SKM-1 treated with dmso at 0.1 percent for 144 hours (cell line): ENCODE measurements at regions not wholly inside any gene's neighbourhood (a gene's known extent, or its start where the extent isn't known, plus 50 kb on each side); places are given as distances from the start of the nearest gene placed in this dataset.
"Not testable (repeated sequence)": the region's sequence is repeated elsewhere in the genome, so short reads cannot be mapped to it uniquely, and the experiment has no call there.

Source experiments
- DNase-seq: peaks from one replicate; lab custom pipeline; 2025; ENCODE audit not compliant: unreplicated experiment; lab: John Stamatoyannopoulos, UW

DNA sequence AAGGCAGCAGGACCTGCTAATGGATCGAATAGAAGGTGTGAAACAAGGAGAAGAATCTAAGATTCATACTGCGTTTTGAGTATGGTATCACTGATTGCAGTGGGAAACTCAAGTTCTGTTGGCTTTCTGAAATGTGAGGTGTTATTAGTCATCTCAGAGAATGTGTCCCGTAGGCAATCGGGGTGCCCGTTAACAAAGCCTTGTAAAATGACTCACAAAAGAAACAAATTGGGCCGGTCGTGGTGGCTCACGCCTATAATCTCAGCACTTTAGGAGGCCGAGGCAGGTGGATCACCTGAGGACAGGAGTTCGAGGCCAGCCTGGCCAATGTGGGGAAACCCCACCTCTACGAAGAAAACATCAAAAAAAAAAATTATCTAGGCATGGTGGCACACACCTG, 118.2 kb upstream of the C7orf33 start:
- no peak for DNase-seq

DNA sequence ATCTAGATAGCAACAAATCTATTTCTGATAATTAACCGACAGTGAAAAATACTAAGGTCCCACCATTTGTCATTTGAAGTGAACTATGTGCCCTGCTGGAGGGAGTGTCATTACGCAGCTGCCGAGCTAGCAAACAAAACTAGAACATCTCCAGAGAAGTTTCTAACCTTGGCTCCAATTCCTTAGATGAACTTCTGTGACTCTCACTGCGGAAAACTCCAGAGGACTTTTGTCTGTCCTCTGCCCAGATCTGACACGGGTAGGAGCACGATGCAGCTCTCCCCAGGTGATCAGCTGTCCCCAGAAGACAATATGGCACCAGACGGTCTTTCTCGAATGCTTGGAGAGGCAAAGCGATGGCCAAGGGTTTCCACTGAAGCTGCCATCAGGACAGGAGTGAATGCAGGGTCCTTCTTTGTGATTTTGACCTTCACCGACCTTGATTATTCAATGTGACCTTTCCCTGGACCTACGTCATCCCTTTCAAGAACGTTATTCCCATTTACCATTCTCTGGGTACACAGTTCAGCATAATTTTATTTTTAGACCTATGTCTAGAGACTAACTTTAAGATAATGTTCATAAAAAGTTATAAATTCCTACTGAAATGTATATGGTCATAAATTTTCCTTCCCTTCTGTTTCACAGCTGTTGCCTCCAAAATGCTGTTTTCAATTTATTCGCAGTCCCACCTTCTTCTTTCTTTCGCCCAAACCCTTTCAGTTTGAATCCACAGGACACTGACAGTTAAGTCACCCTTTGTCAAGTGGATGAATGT, 116.7 kb upstream of the C7orf33 start:
- no peak for DNase-seq

DNA sequence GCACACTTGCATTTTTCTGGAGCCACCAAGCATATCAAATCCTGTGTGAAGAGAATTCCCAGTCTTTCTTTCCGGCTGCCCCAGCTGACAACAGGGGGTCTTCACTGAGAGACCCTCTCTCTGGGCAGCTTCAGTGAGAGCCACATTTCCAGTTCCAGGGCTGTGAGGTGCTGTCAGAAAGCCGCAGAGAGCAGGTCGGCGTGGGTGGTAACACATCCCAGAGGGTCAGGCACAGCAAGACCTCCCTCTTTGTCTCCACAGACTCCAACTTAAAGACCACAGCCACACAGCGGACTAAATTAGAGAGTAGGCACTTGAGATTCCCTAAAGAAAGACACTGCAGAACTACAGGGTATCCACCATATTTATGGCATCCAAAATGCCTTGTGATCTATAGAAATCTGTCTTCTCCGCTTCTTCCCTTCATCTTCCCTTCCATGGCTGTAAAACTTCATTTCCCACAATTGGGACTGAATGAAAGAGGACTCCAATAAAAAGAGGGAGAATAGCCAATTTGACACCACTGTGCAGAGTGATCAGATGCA, 116.0 kb upstream of the C7orf33 start:
- DNase-seq = no peak

DNA sequence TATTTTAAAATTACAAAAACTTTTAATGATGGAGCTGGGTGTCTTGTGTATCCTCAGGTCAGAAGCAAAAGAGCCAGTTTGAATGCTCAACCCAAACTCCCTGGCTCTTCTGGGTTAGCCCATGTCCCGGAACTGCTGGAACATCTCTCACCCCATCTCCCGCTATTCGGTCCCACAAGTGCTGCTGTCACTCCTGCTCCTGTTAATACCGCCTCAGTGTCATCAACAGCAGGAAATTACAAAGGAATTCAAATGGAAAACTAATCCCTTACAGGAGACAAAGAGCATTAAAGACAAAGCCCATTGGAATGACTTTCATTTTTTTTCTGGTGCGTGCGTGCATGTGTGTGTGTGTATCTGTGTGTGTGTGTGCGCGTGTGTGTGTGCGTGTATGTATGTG, 112.0 kb upstream of the C7orf33 start:
- DNase-seq = no peak

DNA sequence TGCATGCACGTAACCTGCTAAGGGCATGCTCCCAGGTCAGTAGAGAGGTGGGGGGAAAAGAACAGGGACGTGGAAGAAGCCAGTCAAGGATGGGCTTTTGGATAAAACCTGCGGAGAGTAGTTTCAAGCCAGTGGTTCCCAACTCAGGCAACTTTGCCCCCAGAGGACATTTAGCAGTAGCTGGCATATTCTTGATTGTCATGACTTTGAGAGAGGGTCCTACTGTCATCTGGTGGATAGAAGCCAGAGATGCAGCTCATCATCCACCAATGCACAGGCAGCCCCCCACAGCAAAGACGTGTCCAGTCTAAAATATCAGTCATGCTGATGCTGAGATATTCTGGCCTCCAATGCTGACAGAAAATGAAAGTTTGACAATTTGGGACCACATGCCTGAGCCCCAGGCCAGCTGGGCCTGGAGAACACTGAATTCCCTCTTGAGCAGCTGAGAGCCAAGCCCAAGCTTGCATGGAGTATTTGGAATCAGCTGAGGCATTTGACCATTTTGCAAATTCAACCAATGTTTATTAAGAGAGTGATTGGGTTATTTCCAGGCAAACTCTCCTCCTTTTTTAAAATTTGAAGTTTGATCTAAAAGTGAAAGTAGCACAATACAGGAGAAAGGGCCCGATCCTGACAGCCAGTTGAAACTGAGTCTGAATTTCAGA, 110.0 kb upstream of the C7orf33 start:
- DNase-seq = no peak

DNA sequence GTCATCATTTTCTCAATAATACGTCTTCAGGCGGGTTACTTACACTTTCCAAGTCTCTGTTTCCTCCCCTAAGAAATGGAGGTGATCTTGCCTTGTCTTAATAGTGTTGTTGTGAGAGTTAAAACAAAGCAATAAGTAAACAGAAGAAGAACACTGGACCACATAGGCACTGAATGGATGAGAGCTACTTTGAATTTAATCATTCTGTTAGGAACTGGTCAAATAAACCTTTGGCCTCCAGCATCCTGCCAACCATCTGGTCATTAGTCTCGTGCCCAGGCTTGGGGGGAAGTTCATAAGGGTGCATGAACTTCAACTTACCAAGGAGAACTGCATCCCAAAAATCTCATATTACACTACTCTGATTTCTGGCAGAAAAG, 109.4 kb upstream of the C7orf33 start:
- no peak for DNase-seq

DNA sequence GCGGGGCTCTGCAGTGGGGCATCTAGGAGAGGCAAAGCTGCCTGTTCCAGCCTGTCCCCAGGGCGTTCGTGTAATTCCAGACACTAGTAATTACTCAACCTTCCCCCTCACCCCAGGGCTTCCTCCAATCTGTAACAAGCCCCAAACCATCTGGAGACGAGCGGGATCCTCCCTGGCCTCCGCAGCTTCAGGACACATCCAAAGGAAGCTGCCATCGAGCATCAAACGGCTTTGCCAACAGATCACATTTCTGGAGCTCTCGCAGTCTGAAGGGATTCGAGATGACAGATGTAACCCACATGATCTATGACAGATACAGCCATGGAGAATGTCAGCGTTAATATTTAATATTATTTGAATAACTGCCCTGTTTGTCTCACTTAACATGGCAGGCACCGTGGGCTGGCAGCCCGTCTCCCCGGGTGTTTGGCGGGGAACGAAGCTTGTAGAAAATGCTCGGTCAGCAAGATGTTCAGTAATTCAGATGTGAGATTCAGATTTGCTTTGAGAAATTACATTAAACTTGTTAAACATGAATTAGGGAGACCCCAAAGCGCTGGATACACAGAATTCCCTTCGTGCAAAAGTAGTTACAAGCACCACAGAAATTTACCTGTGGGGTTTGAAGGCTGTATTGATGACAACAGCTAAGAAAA, 108.5 kb upstream of the C7orf33 start:
- no peak for DNase-seq

DNA sequence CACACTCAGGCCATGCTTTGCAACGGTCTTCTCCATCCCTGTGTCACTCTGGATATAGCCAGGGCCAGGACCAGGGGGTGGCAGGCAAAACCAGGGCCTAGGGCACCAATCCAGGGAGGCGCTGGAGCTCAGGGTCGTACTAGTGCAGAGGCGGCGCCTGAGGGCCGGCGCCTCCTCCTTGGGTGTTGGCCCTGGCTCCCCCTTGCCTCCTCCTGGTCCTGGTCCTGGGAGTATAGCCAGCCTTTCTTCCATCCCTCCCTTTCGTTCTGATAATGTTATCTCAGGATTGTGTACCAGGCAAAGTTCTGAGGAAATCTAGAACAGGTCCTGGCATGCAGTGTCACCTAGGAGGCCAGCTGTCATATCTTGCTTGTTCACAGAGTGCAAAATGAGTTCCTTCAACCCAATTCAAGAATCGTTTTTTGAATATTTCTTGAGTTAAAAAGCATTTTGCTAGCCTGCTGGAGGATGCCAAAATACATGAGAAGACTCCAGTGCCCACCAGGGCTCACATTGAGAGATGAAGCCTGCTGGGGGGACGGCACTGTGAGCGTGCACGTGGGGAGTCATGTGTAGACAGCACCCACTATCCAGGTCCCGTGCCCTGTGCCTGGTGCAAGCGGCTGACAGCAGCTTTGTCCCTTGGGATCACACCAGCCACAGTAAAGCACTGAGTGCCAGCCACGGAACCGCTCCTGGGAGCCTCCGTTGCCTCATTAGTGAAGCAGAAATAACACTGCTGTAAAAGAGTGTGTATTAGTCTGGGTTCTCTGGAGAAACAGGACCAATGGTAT, 106.9 kb upstream of the C7orf33 start:
- no peak for DNase-seq

DNA sequence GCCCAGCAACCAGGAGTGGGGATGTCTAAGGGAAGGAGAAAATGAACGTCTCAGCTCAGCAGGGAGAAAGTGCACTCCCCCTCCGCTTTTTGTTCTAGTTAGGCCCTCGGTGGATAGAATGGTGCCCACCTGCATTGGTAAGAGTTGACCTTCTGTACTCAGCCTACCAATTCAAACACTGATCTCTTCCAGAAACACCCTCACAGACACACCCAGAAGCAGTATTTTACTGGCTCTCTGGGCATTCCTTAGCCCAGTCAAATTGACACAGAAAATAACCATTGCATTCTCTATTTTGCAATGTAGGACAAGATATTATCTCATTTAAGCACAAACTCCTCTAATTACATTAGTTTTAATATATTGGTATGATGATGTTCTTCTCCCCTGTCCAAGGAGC, 106.1 kb upstream of the C7orf33 start:
- no peak for DNase-seq

DNA sequence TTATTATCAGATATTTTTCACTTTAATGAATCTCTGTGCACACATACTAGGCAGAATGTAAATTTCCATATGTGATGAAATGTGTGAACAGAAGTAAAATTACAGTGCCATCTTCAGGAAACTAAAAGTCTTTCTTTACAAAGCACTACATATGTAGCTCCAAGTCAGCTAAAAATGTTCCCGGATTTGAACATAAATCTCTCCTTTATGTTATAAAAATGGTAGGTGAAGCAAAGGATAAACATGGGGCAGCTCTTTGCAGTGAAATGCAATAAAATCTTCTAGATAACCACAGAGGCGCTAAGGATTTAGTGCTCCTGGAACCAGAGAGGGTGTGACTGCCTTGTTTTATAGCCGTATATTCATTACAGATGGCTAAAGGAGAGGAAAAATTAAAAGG, 104.9 kb upstream of the C7orf33 start:
- no peak for DNase-seq

DNA sequence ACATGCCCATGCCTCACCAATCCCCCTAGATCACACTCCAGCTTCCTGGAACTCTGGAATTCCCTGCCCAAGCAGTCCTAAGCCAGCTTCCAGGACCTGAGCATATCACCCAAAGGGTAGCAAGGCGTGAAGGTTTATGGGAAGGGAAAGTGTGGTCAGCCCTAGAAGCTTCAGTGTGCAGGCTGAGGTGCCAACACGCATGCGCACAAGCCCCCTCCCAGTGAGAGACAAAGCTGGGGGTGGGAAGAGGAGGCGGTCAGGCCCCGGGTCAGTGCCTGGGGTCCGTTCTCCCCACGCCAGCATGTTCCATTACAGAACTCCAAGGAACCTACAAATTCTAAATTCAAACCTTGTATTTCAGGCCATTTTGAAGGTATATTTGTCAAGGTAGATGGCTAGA, 103.6 kb upstream of the C7orf33 start:
- no peak for DNase-seq

DNA sequence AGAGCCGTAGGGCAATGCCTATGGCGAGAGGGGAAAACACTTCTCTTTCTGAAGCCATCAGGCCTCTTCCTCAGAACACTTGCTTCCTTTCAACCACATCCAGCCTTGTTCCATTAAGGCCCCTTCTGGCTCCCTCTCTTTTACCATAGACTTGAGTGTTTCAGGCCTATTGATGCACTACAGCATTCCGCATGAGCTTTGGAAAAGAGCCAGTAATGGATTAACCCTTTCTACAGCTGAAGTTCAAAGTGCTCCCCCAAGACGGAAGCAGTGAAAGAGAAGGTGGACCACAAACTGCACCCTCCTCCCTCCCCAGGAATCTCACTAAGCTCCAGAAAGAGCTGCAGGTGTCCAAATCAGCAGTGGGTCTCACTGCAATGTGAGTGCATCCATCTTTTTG, 102.7 kb upstream of the C7orf33 start:
- no peak for DNase-seq

DNA sequence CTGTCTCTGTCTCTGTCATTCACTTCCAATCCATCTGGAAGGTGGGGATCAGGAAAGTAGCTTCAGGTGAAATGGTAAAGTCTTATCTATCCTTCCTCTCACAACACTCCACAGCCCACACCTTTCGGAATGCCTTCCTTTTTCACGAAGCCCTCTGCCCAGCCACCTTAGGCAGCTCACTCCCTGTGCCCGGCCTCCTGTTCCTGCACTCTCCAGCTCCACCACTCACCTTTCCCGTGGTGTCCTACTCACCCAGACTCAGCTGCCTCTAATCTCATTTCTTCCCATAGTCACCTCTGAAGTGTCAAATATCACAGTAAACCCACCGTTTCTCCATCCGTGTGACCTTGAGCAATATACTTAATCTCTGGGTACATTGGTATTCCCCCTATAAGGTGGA, 100.9 kb upstream of the C7orf33 start:
- DNase-seq = no peak

DNA sequence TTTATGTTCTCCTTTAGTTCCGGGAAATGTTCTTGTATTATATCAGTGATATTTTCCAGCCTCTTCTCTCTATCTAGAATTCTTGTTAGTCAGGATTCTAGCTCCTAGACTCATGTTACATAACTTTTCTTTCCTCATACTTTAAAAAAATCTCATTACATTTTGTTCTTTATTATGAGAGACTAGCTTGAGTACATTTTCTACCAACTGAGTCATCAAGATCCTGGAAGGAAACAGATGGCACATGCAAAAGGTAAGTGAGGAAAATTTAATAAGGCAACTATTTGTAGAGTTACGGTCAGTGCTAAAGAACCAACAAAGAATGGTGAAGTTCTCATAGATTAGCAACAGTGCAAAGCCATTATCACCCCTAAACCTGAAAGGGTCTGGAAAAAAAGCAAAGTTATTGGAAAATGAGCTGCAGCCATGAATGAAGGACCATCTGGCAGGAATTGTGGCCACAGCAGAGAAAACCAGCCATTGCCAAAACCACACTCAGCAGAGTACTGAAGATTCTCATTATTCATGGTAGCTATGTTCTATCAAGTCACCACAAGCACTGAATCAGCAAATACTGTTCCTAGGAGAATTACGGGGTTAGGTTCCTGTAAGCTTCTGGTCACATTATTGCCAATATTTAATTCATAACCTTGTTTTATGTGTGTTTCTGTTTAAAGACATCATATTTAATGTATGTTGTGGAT, 98.3 kb upstream of the C7orf33 start:
- DNase-seq = no peak

DNA sequence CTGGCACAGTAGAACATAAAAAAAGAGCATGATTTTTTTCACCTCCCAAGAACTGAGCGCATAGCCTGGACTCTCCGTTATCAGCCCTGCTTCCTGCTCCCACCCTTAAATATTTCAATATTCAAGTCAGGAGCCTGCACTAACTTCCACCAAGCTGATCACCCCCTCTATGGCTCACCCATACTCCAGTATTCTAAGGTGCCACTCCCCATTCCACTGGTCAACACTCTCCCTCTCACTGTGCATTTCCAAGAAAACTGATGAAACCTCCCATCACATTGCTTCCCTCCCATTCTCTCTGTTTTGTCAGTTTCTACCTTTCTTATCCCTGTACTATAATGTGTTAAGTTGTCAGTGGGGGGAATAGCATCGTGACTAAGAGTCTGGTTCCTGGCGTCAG, 95.0 kb upstream of the C7orf33 start:
- DNase-seq = no peak

DNA sequence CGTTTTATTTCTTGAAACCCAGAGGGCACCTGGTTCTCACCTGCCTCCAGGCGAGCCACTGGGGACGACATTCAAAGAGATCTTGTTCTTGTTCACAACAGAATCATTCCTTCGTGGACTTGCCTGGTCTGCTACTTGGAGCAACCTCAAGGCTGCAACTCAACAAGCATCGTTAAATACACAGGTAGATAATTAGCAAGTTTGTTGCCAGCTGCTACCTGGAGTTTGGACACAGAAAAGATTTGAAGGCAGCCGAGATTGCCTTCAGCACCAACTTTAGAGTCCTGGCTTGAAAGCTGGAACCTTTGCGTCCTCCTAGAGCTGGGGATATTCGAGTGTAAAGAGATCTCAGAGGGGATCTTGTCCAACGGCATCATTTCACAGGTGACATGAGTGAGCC, 89.6 kb upstream of the C7orf33 start:
- no peak for DNase-seq

DNA sequence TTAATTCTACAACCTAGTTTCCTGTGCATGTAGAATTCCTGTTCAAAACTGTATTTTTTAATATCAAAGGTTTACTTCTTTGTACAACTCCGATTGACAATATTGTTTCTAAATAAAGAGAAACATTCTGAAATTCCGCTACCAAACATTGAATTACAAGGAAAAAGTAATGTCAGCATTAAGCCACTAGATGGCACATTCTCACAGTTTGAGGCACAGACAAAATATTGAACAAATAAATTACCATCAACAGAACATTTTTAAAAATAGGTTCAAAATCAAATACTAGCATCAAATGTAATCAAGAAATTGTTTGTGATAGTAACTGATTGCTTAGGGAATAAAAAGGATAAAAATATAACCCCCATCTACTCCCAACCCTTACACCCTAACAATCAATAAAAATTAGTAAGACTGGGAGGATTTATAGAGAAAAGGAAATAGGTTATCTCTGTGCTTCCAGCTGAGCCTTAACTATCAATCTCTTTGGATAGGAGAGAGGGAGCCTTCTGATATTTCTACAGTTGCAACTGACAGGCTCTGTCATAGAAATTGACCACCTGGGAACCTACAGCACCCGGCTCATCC, 86.6 kb upstream of the C7orf33 start:
- no peak for DNase-seq

DNA sequence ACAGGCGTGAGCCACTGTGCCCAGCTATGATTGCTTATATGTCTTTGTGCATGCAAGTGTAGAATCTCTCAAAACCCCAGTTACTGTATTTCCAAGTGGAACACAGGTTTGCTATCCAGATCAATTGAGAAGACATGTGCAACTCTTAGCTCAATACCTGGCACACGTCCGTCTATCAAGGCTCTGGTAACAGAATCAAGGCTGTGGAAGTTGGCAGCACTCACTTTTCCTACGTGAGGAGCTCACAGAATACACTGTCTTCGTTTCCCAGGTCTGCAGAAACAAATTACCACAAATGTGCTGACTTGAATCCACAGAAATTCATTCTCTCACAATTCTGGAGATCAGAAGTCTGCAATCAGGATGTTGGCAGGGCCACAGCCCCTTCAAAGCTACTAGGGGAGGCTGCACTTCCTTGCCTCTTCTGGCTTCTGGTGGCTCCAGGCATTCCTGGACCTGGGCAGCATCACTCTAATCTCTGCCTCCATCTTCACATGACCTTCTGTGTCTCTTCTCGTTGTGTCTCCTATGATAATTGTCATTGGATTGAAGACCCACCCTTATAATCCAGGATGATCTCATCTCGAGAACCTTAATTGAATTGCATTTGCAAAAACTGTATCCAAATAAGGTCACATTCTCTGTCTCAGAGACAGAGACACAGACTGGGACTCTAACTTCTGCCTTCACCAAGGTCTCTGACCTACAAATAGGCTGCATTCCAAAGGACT, 84.8 kb upstream of the C7orf33 start:
- DNase-seq = no peak

DNA sequence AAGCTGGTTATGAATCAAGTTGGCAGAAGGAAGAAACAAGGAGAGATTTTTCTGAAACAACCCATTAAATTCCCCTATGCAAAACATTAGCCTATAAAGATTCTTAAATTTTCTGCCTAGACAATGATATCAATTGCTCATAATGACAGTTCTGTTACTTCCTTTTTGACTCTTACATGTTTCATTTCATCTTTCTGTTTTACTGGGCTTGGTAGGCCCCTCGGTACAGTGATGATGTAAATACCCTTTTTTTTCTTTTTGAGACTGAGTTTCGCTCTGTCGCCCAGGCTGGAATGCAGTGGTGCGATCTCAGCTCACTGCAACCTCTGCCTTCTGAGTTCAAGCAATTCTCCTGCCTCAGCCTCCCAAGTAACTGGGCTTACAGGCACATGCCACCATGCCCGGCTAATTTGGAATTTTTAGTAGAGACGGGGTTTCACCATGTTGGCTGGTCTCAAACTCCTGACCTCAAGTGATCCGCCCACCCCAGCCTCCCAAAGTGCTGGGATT, 83.4 kb upstream of the C7orf33 start:
- not testable (repeated sequence) for DNase-seq
